Stimulated activated CD4-positive, alpha-beta T cell treated with anti-CD3 and anti-CD28 coated beads, Interleukin-4, amount 100 ng/mL, for 4 hours (primary cell): ENCODE measurements at regions not wholly inside any gene's neighbourhood (a gene's known extent, or its start where the extent isn't known, plus 50 kb on each side); places are given as distances from the start of the nearest gene placed in this dataset.

Experiments used
- DNase-seq, 2 experiments: peaks; one replicate each; pipeline ENCODE4 v3.0.0-alpha.2; 2020

- no peak for DNase-seq
These were observed 736.5 kb downstream of the EPHA4 start for GRCh38 chr2:220835583-220835982.

GRCh38 chr2:220837226-220837625 lies 734.9 kb downstream of the EPHA4 start:
- no peak for DNase-seq

GRCh38 chr2:220842901-220843665 lies 729.0 kb downstream of the EPHA4 start:
- no peak for DNase-seq

- no peak for DNase-seq
These were observed 726.3 kb downstream of the EPHA4 start for GRCh38 chr2:220845766-220846273.

GRCh38 chr2:220847006-220847405 lies 725.1 kb downstream of the EPHA4 start:
- no peak for DNase-seq

- DNase-seq: no peak
These were observed 724.5 kb downstream of the EPHA4 start for GRCh38 chr2:220847589-220847988.

- no peak for DNase-seq
These were observed 722.7 kb downstream of the EPHA4 start for GRCh38 chr2:220849433-220849832.

GRCh38 chr2:220850116-220850515 lies 722.0 kb downstream of the EPHA4 start:
- DNase-seq: no peak

- no peak for DNase-seq
These were observed 716.8 kb downstream of the EPHA4 start for GRCh38 chr2:220855296-220855695.

GRCh38 chr2:220856486-220856885 lies 715.6 kb downstream of the EPHA4 start:
- DNase-seq: no peak

GRCh38 chr2:220857368-220857767 lies 714.7 kb downstream of the EPHA4 start:
- DNase-seq: no peak

- DNase-seq: no peak
These were observed 714.0 kb downstream of the EPHA4 start for GRCh38 chr2:220858101-220858500.

GRCh38 chr2:220871909-220872308 lies 700.2 kb downstream of the EPHA4 start:
- DNase-seq: no peak

GRCh38 chr2:220876080-220876824 lies 695.9 kb downstream of the EPHA4 start:
- no peak for DNase-seq

- DNase-seq: no peak
These were observed 694.6 kb downstream of the EPHA4 start for GRCh38 chr2:220877491-220877890.

- DNase-seq: no peak
These were observed 694.2 kb downstream of the EPHA4 start for GRCh38 chr2:220877897-220878296.

- DNase-seq: no peak
These were observed 691.2 kb downstream of the EPHA4 start for GRCh38 chr2:220880623-220881596.

GRCh38 chr2:220882507-220882906 lies 689.6 kb downstream of the EPHA4 start:
- DNase-seq: no peak

- no peak for DNase-seq
These were observed 686.5 kb downstream of the EPHA4 start for GRCh38 chr2:220885593-220885992.

GRCh38 chr2:220887271-220887870 lies 684.7 kb downstream of the EPHA4 start:
- DNase-seq: no peak

- DNase-seq: no peak
These were observed 684.2 kb downstream of the EPHA4 start for GRCh38 chr2:220887876-220888275.

- no peak for DNase-seq
These were observed 681.2 kb downstream of the EPHA4 start for GRCh38 chr2:220890931-220891330.

- DNase-seq: no peak
These were observed 680.7 kb downstream of the EPHA4 start for GRCh38 chr2:220891405-220891804.
